ENCODE measurements at regions not wholly inside any gene's neighbourhood (a gene's known extent, or its start where the extent isn't known, plus 50 kb on each side); places are given as distances from the start of the nearest gene placed in this dataset.

GRCh38 chr6:26184367-26184891 is 97.2 kb downstream of the HFE start:
- no peak for TF ChIP-seq MAX (IDR thresholded peaks at IDR 0.05)
- no peak for TF ChIP-seq CTCF (IDR thresholded peaks at IDR 0.05)
- TF ChIP-seq ELK1 (IDR thresholded peaks at IDR 0.05; ENCODE audit: low read depth, low read length): no peak
- no peak for TF ChIP-seq FOSL2 (IDR thresholded peaks at IDR 0.05)
- no peak for TF ChIP-seq FOSL2 (CRISPR knock-in tag; IDR thresholded peaks at IDR 0.05)
- TF ChIP-seq HMGXB4 (CRISPR knock-in tag; IDR thresholded peaks at IDR 0.05; ENCODE audit: borderline replicate concordance): no peak
- TF ChIP-seq FOSB (CRISPR knock-in tag; IDR thresholded peaks at IDR 0.05): no peak
- no peak for TF ChIP-seq HOXB5 (CRISPR knock-in tag; IDR thresholded peaks at IDR 0.05)
- TF ChIP-seq CEBPB (IDR thresholded peaks at IDR 0.05): no peak
- no peak for TF ChIP-seq POLR2A (IDR thresholded peaks at IDR 0.05; ENCODE audit: low read length)
- TF ChIP-seq BHLHE40 (IDR thresholded peaks at IDR 0.05; ENCODE audit: low read depth, low read length): no peak
- TF ChIP-seq REST (IDR thresholded peaks at IDR 0.05): no peak
- no peak for TF ChIP-seq HEYL (CRISPR knock-in tag; IDR thresholded peaks at IDR 0.05)
- no peak for TF ChIP-seq NPAS2 (CRISPR knock-in tag; IDR thresholded peaks at IDR 0.05; ENCODE audit: borderline replicate concordance)
- TF ChIP-seq SMC3 (IDR thresholded peaks at IDR 0.05): no peak

Data from A549 (cell line).